Liver (tissue), 8 donors: ENCODE measurements at regions not wholly inside any gene's neighbourhood (a gene's known extent, or its start where the extent isn't known, plus 50 kb on each side); places are given as distances from the start of the nearest gene placed in this dataset.
A peak's percentile ranks its signal among the peaks of the same experiment; 100 is the strongest.

ENCODE experiments used
- DNase-seq: peaks from one replicate; pipeline ENCODE4 v3.0.0-alpha.2; 2017; ENCODE audit warnings: low spot score
- H3K27ac ChIP-seq, 2 donors: one replicate each; pipeline ENCODE4 v1.7.0; 2013; ENCODE audit warnings: inconsistent platforms in 2 of 2, low read length in 2 of 2, control low read depth in 1 of 2, low read depth in 1 of 2, mild to moderate bottlenecking in 1 of 2
- H3K27me3 ChIP-seq, 4 donors: one replicate each; pipeline versions ENCODE4 v1.6.1 to v1.7.0; 2013; ENCODE audit warnings: low read length in 3 of 4, inconsistent platforms in 1 of 4, mild to moderate bottlenecking in 1 of 4, moderate library complexity in 1 of 4; ENCODE audit not compliant: control insufficient read depth in 4 of 4, insufficient read depth in 4 of 4
- H3K36me3 ChIP-seq, 4 donors: one replicate each; pipeline versions ENCODE4 v1.6.1 to v1.7.0; 2013; ENCODE audit warnings: low read length in 3 of 4, mild to moderate bottlenecking in 3 of 4, low read depth in 1 of 4, moderate library complexity in 1 of 4; ENCODE audit not compliant: control insufficient read depth in 4 of 4, insufficient read depth in 3 of 4
- H3K4me1 ChIP-seq, 4 donors: one replicate each; pipeline versions ENCODE4 v1.6.1 to v1.7.0; 2013; ENCODE audit warnings: low read length in 3 of 4, mild to moderate bottlenecking in 3 of 4, moderate library complexity in 1 of 4; ENCODE audit not compliant: control insufficient read depth in 4 of 4, insufficient read depth in 4 of 4
- H3K4me3 ChIP-seq, 3 donors: one replicate each; pipeline versions ENCODE4 v1.6.1 to v1.7.0; 2013; ENCODE audit warnings: low read length in 3 of 3, control low read depth in 1 of 3, low read depth in 1 of 3, mild to moderate bottlenecking in 1 of 3
- H3K9ac ChIP-seq, 2 donors: one replicate each; pipeline ENCODE4 v1.7.0; 2013; ENCODE audit warnings: low read length in 2 of 2, mild to moderate bottlenecking in 2 of 2, moderate library complexity in 2 of 2, control low read depth in 1 of 2, low read depth in 1 of 2
- H3K9me3 ChIP-seq, 4 donors: one replicate each; pipeline versions ENCODE4 v1.6.1 to v1.7.0; 2013; ENCODE audit warnings: low read length in 3 of 4; ENCODE audit not compliant: control insufficient read depth in 4 of 4
- CTCF ChIP-seq: fragments of 150-350 bp; IDR thresholded peaks from 2 replicates; pipeline ENCODE4 v1.5.1; 2017; ENCODE audit warnings: improper control_type of control experiment, low read depth, low read length; ENCODE audit not compliant: missing input control
- EGR1 ChIP-seq, 2 donors: IDR thresholded peaks; 2 replicates each; pipeline ENCODE4 v1.6.1; 2016 to 2018; ENCODE audit warnings: antibody characterized with exemption in 2 of 2, low read depth in 2 of 2
- FOXA1 ChIP-seq: IDR thresholded peaks from 2 replicates; pipeline ENCODE4 v1.6.1; 2016; ENCODE audit warnings: antibody characterized with exemption
- FOXA2 ChIP-seq: IDR thresholded peaks from 2 replicates; pipeline ENCODE4 v1.6.1; 2016; ENCODE audit warnings: antibody characterized with exemption
- GABPA ChIP-seq, 2 donors: IDR thresholded peaks in 1 of 2; conservative IDR thresholded peaks in 1 of 2; 2 replicates each; pipeline ENCODE4 v1.6.1; 2016; ENCODE audit warnings: antibody characterized with exemption in 2 of 2, mild to moderate bottlenecking in 1 of 2, moderate library complexity in 1 of 2
- HNF4A ChIP-seq, 2 donors: conservative IDR thresholded peaks; 2 replicates each; pipeline ENCODE4 v1.6.1; 2016; ENCODE audit warnings: antibody characterized with exemption in 2 of 2, mild to moderate bottlenecking in 2 of 2
- HNF4G ChIP-seq: IDR thresholded peaks from 2 replicates; pipeline ENCODE4 v1.6.1; 2016; ENCODE audit warnings: antibody characterized with exemption
- JUND ChIP-seq, 2 donors: IDR thresholded peaks; 2 replicates each; pipeline ENCODE4 v1.6.1; 2016; ENCODE audit warnings: antibody characterized with exemption in 2 of 2
- NR2F2 ChIP-seq: IDR thresholded peaks from 2 replicates; pipeline ENCODE4 v1.6.1; 2016; ENCODE audit warnings: antibody characterized with exemption
- RAD21 ChIP-seq, 2 donors: IDR thresholded peaks; 2 replicates each; pipeline ENCODE4 v1.6.1; 2016; ENCODE audit warnings: antibody characterized with exemption in 2 of 2, mild to moderate bottlenecking in 2 of 2
- REST ChIP-seq: IDR thresholded peaks from 2 replicates; pipeline ENCODE4 v1.6.1; 2016; ENCODE audit warnings: antibody characterized with exemption, mild to moderate bottlenecking
- RXRA ChIP-seq, 2 donors: IDR thresholded peaks; 2 replicates each; pipeline ENCODE4 v1.6.1; 2017 to 2018; ENCODE audit warnings: antibody characterized with exemption in 2 of 2, mild to moderate bottlenecking in 1 of 2
- SP1 ChIP-seq: IDR thresholded peaks from 2 replicates; pipeline ENCODE4 v1.6.1; 2018; ENCODE audit warnings: antibody characterized with exemption, mild to moderate bottlenecking
- TAF1 ChIP-seq: conservative IDR thresholded peaks from 2 replicates; pipeline ENCODE4 v1.6.1; 2016; ENCODE audit warnings: antibody characterized with exemption, mild to moderate bottlenecking
- YY1 ChIP-seq: IDR thresholded peaks from 2 replicates; pipeline ENCODE4 v1.6.1; 2016; ENCODE audit warnings: antibody characterized with exemption, mild to moderate bottlenecking
- ZBTB33 ChIP-seq: IDR thresholded peaks from 2 replicates; pipeline ENCODE4 v1.6.1; 2016; ENCODE audit warnings: antibody characterized with exemption
- WGBS: extraction: QIAGEN DNeasy Blood & Tissue Kit; methylation state at CpG from one replicate; pipeline ENCODE4 v1.1.7; 2013; 5-methylcytosine and 5-hydroxymethylcytosine counted together
- TF ChIP-seq, protein P1 (sequence below): IDR thresholded peaks from 2 replicates; pipeline ENCODE4 v1.6.1; 2016; ENCODE audit warnings: antibody characterized with exemption
- TF ChIP-seq, protein P2 (sequence below): IDR thresholded peaks from 2 replicates; pipeline ENCODE4 v1.6.1; 2016; ENCODE audit warnings: antibody characterized with exemption
- donor health status: healthy.
- donor health status: healthy.
- donor health status: healthy.
- donor health status: healthy.
- donor health status: healthy.

DNA sequence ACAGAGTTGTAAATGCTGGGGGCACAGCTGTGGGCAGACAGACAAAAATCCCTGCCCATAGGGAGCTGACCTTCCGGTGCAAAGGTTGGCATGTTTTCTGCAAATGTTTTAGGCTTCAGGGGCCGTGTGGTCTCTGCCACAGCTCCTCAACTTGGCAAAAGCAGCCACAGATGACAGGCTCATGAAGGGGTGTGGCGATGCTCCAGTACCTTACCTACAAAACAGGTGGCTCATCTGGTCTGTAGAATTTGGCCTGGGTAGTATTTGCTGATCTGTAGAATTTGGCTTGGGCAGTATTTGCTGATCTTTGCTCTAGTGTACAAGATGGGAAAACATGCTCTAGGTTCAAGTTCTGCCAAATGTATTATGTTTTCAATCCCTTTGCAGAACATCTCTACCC is 283.9 kb downstream of the GADD45G start:
- Histone ChIP-seq H3K27ac (peak overlapping the region in 1 of 2 donors; percentile 13), H3K4me1 (peaks cover 4 to 47% (median 34%) of the 10 kb centered on the region in 4 donors), H3K27me3 (no peaks in the 10 kb centered on the region), H3K4me3 (no peak overlapping the region), H3K36me3 (no peaks in the 10 kb centered on the region), H3K9me3 (no peaks in the 10 kb centered on the region), H3K9ac (no peak overlapping the region)
- WGBS: 36% methylated on average over 3 of the region's 3 CpGs
- no peak for DNase-seq
- TF ChIP-seq NR2F2 (no peak), EGR1 (IDR thresholded peaks at IDR 0.05; ENCODE audit: low read depth in 2 of 2) (no peak), CTCF (no peak), TAF1 (no peak), REST (no peak), RAD21 (IDR thresholded peaks at IDR 0.05) (peak in 1 of 2 donors; percentile 41), RXRA (IDR thresholded peaks at IDR 0.05) (peak; percentile 71 to 93), JUND (IDR thresholded peaks at IDR 0.05) (no peak), FOXA1 (no peak), ZBTB33 (no peak), FOXA2 (peak; percentile 74), HNF4A (conservative IDR thresholded peaks at IDR 0.05) (peak; percentile 66 to 89), GABPA (IDR thresholded peaks at IDR 0.05 in 1 of 2, conservative IDR thresholded peaks at IDR 0.05 in 1 of 2) (no peak), HNF4G (no peak), SP1 (peak; percentile 72), YY1 (no peak)
- TF ChIP-seq, protein P1, sequence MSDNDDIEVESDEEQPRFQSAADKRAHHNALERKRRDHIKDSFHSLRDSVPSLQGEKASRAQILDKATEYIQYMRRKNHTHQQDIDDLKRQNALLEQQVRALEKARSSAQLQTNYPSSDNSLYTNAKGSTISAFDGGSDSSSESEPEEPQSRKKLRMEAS: no peak

- H3K27ac ChIP-seq: no peak overlapping the region
- H3K4me3 ChIP-seq: no peak overlapping the region
- 98% methylated on average over 5 of the region's 5 CpGs for whole genome bisulfite sequencing
- H3K36me3 ChIP-seq: no peaks in the 10 kb centered on the region
- H3K9me3 ChIP-seq: no peaks in the 10 kb centered on the region
- peaks cover 4 to 47% (median 34%) of the 10 kb centered on the region in 4 donors for H3K4me1 ChIP-seq
- DNase-seq: no peak
- H3K9ac ChIP-seq: no peak overlapping the region
- no peaks in the 10 kb centered on the region for H3K27me3 ChIP-seq
- TF ChIP-seq YY1 (no peak), CTCF (no peak), NR2F2 (no peak), SP1 (no peak), EGR1 (IDR thresholded peaks at IDR 0.05; ENCODE audit: low read depth in 2 of 2) (no peak), REST (no peak), HNF4G (no peak), FOXA2 (no peak), JUND (IDR thresholded peaks at IDR 0.05) (no peak)
- TF ChIP-seq, protein P2, sequence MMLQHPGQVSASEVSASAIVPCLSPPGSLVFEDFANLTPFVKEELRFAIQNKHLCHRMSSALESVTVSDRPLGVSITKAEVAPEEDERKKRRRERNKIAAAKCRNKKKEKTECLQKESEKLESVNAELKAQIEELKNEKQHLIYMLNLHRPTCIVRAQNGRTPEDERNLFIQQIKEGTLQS: no peak
- TF ChIP-seq, protein P1: no peak
Measured at GRCh38 chr9:89889865-89890264, 285.1 kb downstream of the GADD45G start.
